ENCODE measurements at regions not wholly inside any gene's neighbourhood (a gene's known extent, or its start where the extent isn't known, plus 50 kb on each side); places are given as distances from the start of the nearest gene placed in this dataset.

GRCh38 chr10:131500892-131501291 lies 189.4 kb upstream of the TCERG1L start:
- no peak for DNase-seq (ENCODE audit: low spot score)
- no peak overlapping the region for H3K4me3 ChIP-seq
- TF ChIP-seq, protein P1, sequence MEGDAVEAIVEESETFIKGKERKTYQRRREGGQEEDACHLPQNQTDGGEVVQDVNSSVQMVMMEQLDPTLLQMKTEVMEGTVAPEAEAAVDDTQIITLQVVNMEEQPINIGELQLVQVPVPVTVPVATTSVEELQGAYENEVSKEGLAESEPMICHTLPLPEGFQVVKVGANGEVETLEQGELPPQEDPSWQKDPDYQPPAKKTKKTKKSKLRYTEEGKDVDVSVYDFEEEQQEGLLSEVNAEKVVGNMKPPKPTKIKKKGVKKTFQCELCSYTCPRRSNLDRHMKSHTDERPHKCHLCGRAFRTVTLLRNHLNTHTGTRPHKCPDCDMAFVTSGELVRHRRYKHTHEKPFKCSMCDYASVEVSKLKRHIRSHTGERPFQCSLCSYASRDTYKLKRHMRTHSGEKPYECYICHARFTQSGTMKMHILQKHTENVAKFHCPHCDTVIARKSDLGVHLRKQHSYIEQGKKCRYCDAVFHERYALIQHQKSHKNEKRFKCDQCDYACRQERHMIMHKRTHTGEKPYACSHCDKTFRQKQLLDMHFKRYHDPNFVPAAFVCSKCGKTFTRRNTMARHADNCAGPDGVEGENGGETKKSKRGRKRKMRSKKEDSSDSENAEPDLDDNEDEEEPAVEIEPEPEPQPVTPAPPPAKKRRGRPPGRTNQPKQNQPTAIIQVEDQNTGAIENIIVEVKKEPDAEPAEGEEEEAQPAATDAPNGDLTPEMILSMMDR (IDR thresholded peaks at IDR 0.05), result no peak
- no peak overlapping the region for H3K27ac ChIP-seq

DNA sequence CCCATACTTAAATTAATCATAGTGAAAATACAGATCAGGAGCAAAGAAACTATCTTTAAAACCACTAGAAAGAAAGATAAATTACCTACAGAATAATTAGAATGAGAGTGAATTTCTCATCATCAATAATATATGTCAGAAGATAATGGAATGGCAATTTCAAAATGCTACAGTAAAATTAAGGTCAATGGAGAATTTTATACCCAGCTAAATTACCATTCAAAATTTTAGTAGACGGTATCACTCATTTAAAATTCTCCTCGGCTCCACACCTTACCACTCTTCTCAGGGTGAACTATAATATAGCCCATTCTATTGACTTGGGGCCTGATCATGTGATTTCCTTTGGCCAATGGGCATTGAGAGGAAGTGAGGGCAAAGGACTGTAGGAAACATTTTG lies 192.5 kb upstream of the TCERG1L start:
- TF ChIP-seq, protein P1 (IDR thresholded peaks at IDR 0.05), result no peak
- no peak overlapping the region for H3K4me3 ChIP-seq
- DNase-seq (ENCODE audit: low spot score), result no peak
- H3K27ac ChIP-seq, result no peak overlapping the region

- no peak overlapping the region for H3K4me3 ChIP-seq
- TF ChIP-seq, protein P1 (IDR thresholded peaks at IDR 0.05), result no peak
- no peak overlapping the region for H3K27ac ChIP-seq
- DNase-seq (ENCODE audit: low spot score), result no peak
These were observed 199.9 kb upstream of the TCERG1L start for GRCh38 chr10:131511391-131511790.

DNA sequence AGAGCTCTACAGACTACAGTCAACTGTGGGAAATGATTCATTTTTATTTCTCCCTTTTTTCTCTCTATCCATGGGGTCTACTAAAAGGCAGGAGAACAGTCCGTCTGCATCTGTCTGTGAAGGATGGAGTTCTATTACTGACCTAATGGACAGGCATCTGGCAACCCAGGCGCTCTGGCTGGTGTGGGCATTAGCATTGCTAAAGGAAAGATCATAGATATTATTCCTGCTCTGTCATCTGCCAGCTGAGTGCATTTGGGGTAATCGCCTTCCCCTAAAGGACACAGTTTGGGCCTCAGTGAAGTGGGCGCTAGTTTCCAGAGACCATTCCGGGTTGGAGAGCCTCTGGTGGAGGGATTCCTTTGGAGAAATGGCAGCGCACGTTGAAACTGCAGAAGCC lies 201.3 kb upstream of the TCERG1L start:
- TF ChIP-seq, protein P1 (IDR thresholded peaks at IDR 0.05), result no peak
- H3K4me3 ChIP-seq, result no peak overlapping the region
- no peak for DNase-seq (ENCODE audit: low spot score)
- no peak overlapping the region for H3K27ac ChIP-seq

- H3K27ac ChIP-seq, result no peak overlapping the region
- TF ChIP-seq, protein P1 (IDR thresholded peaks at IDR 0.05), result no peak
These were observed 201.9 kb upstream of the TCERG1L start for GRCh38 chr10:131513445-131513844.

GRCh38 chr10:131513901-131514300 lies 202.4 kb upstream of the TCERG1L start:
- TF ChIP-seq, protein P1 (IDR thresholded peaks at IDR 0.05), result no peak
- no peak for DNase-seq (ENCODE audit: low spot score)
- H3K4me3 ChIP-seq, result no peak overlapping the region
- no peak overlapping the region for H3K27ac ChIP-seq

More at GRCh38 chr10:131513445-131513844, 201.9 kb upstream of the TCERG1L start:
- no peak overlapping the region for H3K4me3 ChIP-seq
- DNase-seq (ENCODE audit: low spot score), result no peak

DNA sequence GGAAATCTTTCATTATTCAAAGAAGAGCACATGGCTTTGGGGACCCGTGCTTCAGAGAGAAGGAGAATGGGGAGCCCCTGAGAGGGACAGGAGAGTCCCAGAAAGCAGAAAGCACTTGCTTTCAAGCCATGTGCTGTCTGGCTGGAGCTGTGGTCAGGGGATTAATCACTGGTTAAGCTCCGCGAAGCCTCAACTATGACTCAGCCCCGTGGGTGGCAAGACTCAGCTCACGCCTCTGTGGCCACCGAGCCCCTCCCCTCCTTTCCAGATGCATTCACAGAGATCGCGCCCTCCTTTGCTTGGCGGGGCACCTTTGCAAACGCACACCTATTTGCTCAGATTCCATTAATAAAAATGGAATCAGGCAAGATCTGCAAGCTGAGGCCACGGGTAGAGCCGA lies 202.9 kb upstream of the TCERG1L start:
- no peak for DNase-seq (ENCODE audit: low spot score)
- Histone ChIP-seq H3K27ac (no peak overlapping the region), H3K4me3 (no peak overlapping the region)
- TF ChIP-seq, protein P1 (IDR thresholded peaks at IDR 0.05), result no peak
